ENCODE measurements at regions not wholly inside any gene's neighbourhood (a gene's known extent, or its start where the extent isn't known, plus 50 kb on each side); places are given as distances from the start of the nearest gene placed in this dataset.

DNA sequence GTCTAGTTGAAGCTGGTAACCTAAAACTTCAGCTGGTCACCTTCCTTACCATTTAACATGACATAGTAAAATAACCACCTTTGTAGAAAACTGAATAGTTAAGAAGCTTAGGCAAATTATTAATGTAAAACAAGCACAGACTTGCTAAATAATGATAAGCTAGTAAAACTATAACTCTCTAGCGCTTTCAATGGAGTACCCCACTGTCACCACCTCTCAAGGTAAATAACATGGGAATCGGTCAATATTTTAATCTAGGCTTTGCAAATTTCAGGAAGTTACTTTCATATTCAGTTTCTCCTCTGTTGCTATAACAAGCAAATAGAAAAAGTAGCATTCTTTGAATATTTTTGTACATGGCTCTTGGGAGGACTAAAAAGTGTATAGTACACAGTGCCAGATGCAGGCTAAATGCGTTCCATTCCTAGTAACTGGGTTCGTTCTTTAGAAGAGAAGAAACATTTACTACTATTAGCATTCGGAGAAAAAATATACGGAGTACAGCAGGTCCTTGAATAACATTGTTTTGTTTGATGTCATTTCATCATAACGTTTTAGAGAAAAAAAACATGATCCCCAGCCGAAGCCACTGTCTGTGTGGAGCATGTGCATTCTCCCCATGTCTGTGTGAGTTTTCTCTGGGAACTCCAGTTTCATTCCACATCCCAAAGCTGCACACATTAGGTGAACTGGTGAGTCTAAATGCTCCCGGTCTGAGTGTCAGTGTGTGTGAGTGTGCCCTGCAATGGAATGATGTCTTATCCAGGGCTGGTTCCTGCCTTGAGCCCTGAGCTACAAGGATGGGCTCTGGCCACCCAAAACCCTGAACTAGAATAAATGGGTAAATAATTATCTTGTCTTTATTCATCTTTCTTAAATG is 52.5 kb downstream of the EPRS1 start:
- H3K4me1 ChIP-seq (ENCODE audit: control extremely low read depth in 1 of 4, control insufficient read depth in 4 of 4, insufficient read depth in 4 of 4, low read length in 3 of 4) = no peaks in the 10 kb centered on the region
- H3K27ac ChIP-seq (ENCODE audit: insufficient read depth in 1 of 2, low read depth in 1 of 2, low read length in 2 of 2, poor library complexity in 1 of 2, severe bottlenecking in 2 of 2) = no peak overlapping the region
- no peaks in the 10 kb centered on the region for H3K9me3 ChIP-seq (ENCODE audit: control extremely low read depth in 1 of 5, control insufficient read depth in 4 of 5, insufficient read depth in 2 of 5, low read depth in 1 of 5, low read length in 4 of 5)
- H3K4me3 ChIP-seq (ENCODE audit: control insufficient read depth in 1 of 7, extremely low read depth in 1 of 7, insufficient read depth in 4 of 7, low read depth in 2 of 7, low read length in 6 of 7) = no peak overlapping the region
- H3K27me3 ChIP-seq (replicated peaks in 2 of 5; ENCODE audit: control insufficient read depth in 4 of 5, insufficient read depth in 5 of 5, low read length in 4 of 5) = no peaks in the 10 kb centered on the region
- CTCF ChIA-PET = interaction anchor here (1.1 kb wide), 1 partner anchor 112 kb away, joined by 3 read pairs; no protein-coding TSS in a partner anchor
- no peak for DNase-seq
- POLR2A ChIA-PET = no interaction called here
- peaks cover 20 to 35% (median 28%) of the 10 kb centered on the region in 4 experiments for H3K36me3 ChIP-seq (ENCODE audit: control insufficient read depth in 4 of 4, insufficient read depth in 4 of 4, low read length in 3 of 4)
- 100% methylated on average over 6 of the region's 9 CpGs for WGBS (ENCODE audit: insufficient coverage)

DNA sequence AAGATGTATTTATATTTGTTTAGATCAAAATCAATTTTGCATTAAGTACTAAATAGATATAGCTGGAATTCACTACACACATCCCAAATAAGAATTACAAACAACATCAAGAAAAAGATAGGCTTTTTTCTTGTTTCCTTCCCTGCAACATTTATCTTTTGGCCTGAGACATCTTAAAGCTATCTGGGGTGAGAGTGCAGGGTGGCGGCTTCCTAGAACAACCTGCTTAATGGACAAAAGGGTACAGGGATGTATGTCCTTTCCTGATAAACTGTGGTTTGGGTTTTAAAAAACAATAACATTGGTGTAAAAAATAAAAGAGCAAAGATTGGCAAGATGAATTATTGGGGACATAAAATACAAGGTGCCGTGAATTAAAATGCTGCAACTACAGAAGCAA is 54.4 kb downstream of the EPRS1 start:
- POLR2A ChIA-PET = no interaction called here
- CTCF ChIA-PET = interaction anchor here (1.0 to 3.6 kb wide), 6 partner anchors 14 to 227 kb away, joined by 3 to 20 read pairs (median 3); no protein-coding TSS in a partner anchor
- Histone ChIP-seq H3K27ac (ENCODE audit: insufficient read depth in 1 of 2, low read depth in 1 of 2, low read length in 2 of 2, poor library complexity in 1 of 2, severe bottlenecking in 2 of 2) (no peak overlapping the region), H3K4me3 (ENCODE audit: control insufficient read depth in 1 of 7, extremely low read depth in 1 of 7, insufficient read depth in 4 of 7, low read depth in 2 of 7, low read length in 6 of 7) (no peak overlapping the region), H3K9me3 (ENCODE audit: control extremely low read depth in 1 of 5, control insufficient read depth in 4 of 5, insufficient read depth in 2 of 5, low read depth in 1 of 5, low read length in 4 of 5) (no peaks in the 10 kb centered on the region), H3K4me1 (ENCODE audit: control extremely low read depth in 1 of 4, control insufficient read depth in 4 of 4, insufficient read depth in 4 of 4, low read length in 3 of 4) (no peaks in the 10 kb centered on the region), H3K36me3 (ENCODE audit: control insufficient read depth in 4 of 4, insufficient read depth in 4 of 4, low read length in 3 of 4) (peaks cover 18 to 43% (median 29%) of the 10 kb centered on the region in 4 experiments), H3K27me3 (replicated peaks in 2 of 5; ENCODE audit: control insufficient read depth in 4 of 5, insufficient read depth in 5 of 5, low read length in 4 of 5) (no peaks in the 10 kb centered on the region)
- no peak for DNase-seq
- 100% methylated on average over 1 of the region's 2 CpGs for WGBS (ENCODE audit: insufficient coverage)

DNA sequence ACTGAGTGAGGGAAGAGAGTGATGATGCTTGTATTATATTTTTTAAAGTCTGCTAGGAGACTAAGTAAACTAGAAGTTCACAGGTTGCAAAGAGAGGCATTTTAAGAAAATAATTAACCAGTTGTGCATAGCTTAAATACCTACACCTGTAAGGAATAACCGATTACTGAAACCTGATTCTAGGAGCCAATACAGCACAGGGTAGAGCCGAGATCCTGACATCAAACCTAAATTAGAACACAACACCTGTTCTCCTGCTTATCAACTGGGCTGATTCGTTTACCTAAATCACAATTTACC is 54.8 kb downstream of the EPRS1 start:
- ChIA-PET CTCF (interaction anchor here (0.9 to 3.6 kb wide), 6 partner anchors 12 to 228 kb away, joined by 3 to 20 read pairs (median 3); no protein-coding TSS in a partner anchor), POLR2A (no interaction called here)
- Histone ChIP-seq H3K4me3 (ENCODE audit: control insufficient read depth in 1 of 7, extremely low read depth in 1 of 7, insufficient read depth in 4 of 7, low read depth in 2 of 7, low read length in 6 of 7) (no peak overlapping the region), H3K4me1 (ENCODE audit: control extremely low read depth in 1 of 4, control insufficient read depth in 4 of 4, insufficient read depth in 4 of 4, low read length in 3 of 4) (no peaks in the 10 kb centered on the region), H3K9me3 (ENCODE audit: control extremely low read depth in 1 of 5, control insufficient read depth in 4 of 5, insufficient read depth in 2 of 5, low read depth in 1 of 5, low read length in 4 of 5) (no peaks in the 10 kb centered on the region), H3K27ac (ENCODE audit: insufficient read depth in 1 of 2, low read depth in 1 of 2, low read length in 2 of 2, poor library complexity in 1 of 2, severe bottlenecking in 2 of 2) (no peak overlapping the region), H3K36me3 (ENCODE audit: control insufficient read depth in 4 of 4, insufficient read depth in 4 of 4, low read length in 3 of 4) (peaks cover 17 to 42% (median 27%) of the 10 kb centered on the region in 4 experiments), H3K27me3 (replicated peaks in 2 of 5; ENCODE audit: control insufficient read depth in 4 of 5, insufficient read depth in 5 of 5, low read length in 4 of 5) (no peaks in the 10 kb centered on the region)
- no peak for DNase-seq
- 78% methylated on average over 3 of the region's 3 CpGs for WGBS (ENCODE audit: insufficient coverage)

DNA sequence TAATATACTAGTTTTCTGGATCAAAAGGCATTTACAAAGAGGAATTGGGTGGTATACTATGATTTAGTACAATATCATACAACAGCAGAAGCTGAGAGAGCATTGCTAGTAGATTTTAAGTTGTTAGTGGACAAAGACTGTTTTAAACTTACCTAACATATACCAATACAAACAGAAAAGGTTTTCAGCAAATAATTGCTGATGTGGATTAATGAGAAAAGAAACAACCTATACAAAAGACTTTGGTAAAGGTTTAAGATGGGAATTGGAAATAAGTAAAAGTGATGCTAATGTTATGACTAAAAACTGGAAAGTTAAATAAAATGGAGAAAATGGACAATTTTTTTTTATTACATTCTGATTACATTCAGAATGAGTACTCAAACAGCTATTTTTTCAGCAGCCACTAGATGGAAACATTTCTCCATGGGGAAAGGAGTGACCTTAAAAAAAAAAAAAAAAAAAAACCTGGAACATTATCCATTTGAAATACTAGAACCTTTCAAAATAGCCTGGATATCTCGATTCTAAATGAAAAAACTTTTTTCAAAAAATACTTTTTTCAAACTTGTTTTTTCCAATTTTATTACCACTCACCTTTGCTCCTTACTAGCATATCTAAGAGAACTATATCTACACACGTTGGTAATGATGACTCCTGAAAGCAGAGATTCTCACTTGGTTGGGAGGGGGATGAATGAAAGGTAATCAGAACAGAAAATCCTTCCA is 55.4 kb downstream of the EPRS1 start:
- POLR2A ChIA-PET = no interaction called here

DNA sequence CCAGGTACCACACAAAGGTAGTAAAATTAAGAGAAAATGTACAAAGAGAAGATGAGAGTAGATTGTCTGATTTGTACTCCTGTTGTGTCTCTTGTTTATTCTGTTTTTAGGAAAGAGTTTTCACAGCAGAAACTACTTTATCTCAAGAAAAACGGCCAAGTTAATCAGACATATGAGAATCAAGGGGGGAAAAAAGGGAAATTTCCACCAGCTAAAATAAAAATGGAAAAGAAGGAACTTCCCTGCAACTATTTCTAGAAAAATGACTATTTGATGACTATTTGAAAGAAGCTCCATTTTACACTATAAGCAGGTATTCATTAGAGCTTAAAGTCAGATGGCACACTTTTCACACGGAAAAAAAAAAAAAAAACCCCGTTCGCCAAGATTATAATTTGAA is 56.5 kb downstream of the EPRS1 start:
- H3K9me3 ChIP-seq (ENCODE audit: control extremely low read depth in 1 of 5, control insufficient read depth in 4 of 5, insufficient read depth in 2 of 5, low read depth in 1 of 5, low read length in 4 of 5) = no peaks in the 10 kb centered on the region
- no peak for DNase-seq
- no peaks in the 10 kb centered on the region for H3K27me3 ChIP-seq (replicated peaks in 2 of 5; ENCODE audit: control insufficient read depth in 4 of 5, insufficient read depth in 5 of 5, low read length in 4 of 5)
- no peak overlapping the region for H3K4me3 ChIP-seq (ENCODE audit: control insufficient read depth in 1 of 7, extremely low read depth in 1 of 7, insufficient read depth in 4 of 7, low read depth in 2 of 7, low read length in 6 of 7)
- POLR2A ChIA-PET = no interaction called here
- H3K36me3 ChIP-seq (ENCODE audit: control insufficient read depth in 4 of 4, insufficient read depth in 4 of 4, low read length in 3 of 4) = peaks cover 13 to 37% (median 23%) of the 10 kb centered on the region in 4 experiments
- no CpG with 5 or more reads among the region's 4 CpGs for WGBS (ENCODE audit: insufficient coverage)
- H3K27ac ChIP-seq (ENCODE audit: insufficient read depth in 1 of 2, low read depth in 1 of 2, low read length in 2 of 2, poor library complexity in 1 of 2, severe bottlenecking in 2 of 2) = no peak overlapping the region
- no peaks in the 10 kb centered on the region for H3K4me1 ChIP-seq (ENCODE audit: control extremely low read depth in 1 of 4, control insufficient read depth in 4 of 4, insufficient read depth in 4 of 4, low read length in 3 of 4)
- CTCF ChIA-PET = interaction anchor here (0.7 to 3.6 kb wide), 5 partner anchors 9 to 199 kb away, joined by 3 to 20 read pairs (median 5); no protein-coding TSS in a partner anchor

More for the DNA sequence above, 55.4 kb downstream of the EPRS1 start:
- CTCF ChIA-PET = interaction anchor here (0.6 to 3.6 kb wide), 9 partner anchors 8 to 791 kb away, joined by 3 to 20 read pairs (median 3); no protein-coding TSS in a partner anchor
- Histone ChIP-seq H3K4me3 (ENCODE audit: control insufficient read depth in 1 of 7, extremely low read depth in 1 of 7, insufficient read depth in 4 of 7, low read depth in 2 of 7, low read length in 6 of 7) (no peak overlapping the region), H3K4me1 (ENCODE audit: control extremely low read depth in 1 of 4, control insufficient read depth in 4 of 4, insufficient read depth in 4 of 4, low read length in 3 of 4) (no peaks in the 10 kb centered on the region), H3K9me3 (ENCODE audit: control extremely low read depth in 1 of 5, control insufficient read depth in 4 of 5, insufficient read depth in 2 of 5, low read depth in 1 of 5, low read length in 4 of 5) (no peaks in the 10 kb centered on the region), H3K27me3 (replicated peaks in 2 of 5; ENCODE audit: control insufficient read depth in 4 of 5, insufficient read depth in 5 of 5, low read length in 4 of 5) (no peaks in the 10 kb centered on the region), H3K27ac (ENCODE audit: insufficient read depth in 1 of 2, low read depth in 1 of 2, low read length in 2 of 2, poor library complexity in 1 of 2, severe bottlenecking in 2 of 2) (no peak overlapping the region), H3K36me3 (ENCODE audit: control insufficient read depth in 4 of 4, insufficient read depth in 4 of 4, low read length in 3 of 4) (peaks cover 14 to 40% (median 25%) of the 10 kb centered on the region in 4 experiments)
- DNase-seq = peak; percentile 28 to 43 (median 37)
- WGBS (ENCODE audit: insufficient coverage) = no CpG with 5 or more reads among the region's 2 CpGs

DNA sequence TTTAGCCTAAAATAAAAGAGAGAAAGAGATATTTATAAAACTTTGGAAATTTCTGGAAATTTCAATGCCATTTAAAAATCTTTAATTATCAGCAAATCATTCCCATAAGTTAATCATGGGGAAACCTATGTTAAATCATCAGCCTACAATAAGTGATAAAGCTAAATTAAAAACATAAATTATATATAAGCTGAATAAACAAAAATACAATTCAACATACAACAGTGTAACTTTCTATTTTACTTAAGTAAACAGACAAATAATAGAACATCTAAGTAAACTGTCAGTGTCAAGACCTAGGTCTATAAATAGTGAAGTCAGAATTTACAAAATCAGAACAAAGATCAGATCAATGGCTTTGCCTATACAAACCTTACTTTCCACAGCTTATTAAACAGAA is 57.5 kb downstream of the EPRS1 start:
- no peaks in the 10 kb centered on the region for H3K9me3 ChIP-seq (ENCODE audit: control extremely low read depth in 1 of 5, control insufficient read depth in 4 of 5, insufficient read depth in 2 of 5, low read depth in 1 of 5, low read length in 4 of 5)
- no peaks in the 10 kb centered on the region for H3K27me3 ChIP-seq (replicated peaks in 2 of 5; ENCODE audit: control insufficient read depth in 4 of 5, insufficient read depth in 5 of 5, low read length in 4 of 5)
- DNase-seq = no peak
- ChIA-PET CTCF (interaction anchor here (0.6 to 3.6 kb wide), 6 partner anchors 10 to 125 kb away, joined by 3 to 20 read pairs (median 4); no protein-coding TSS in a partner anchor), POLR2A (no interaction called here)
- H3K36me3 ChIP-seq (ENCODE audit: control insufficient read depth in 4 of 4, insufficient read depth in 4 of 4, low read length in 3 of 4) = peaks cover 13 to 33% (median 23%) of the 10 kb centered on the region in 4 experiments
- no peaks in the 10 kb centered on the region for H3K4me1 ChIP-seq (ENCODE audit: control extremely low read depth in 1 of 4, control insufficient read depth in 4 of 4, insufficient read depth in 4 of 4, low read length in 3 of 4)
- peak overlapping the region in 1 of 2 experiments; percentile 66 for H3K27ac ChIP-seq (ENCODE audit: insufficient read depth in 1 of 2, low read depth in 1 of 2, low read length in 2 of 2, poor library complexity in 1 of 2, severe bottlenecking in 2 of 2)
- no peak overlapping the region for H3K4me3 ChIP-seq (ENCODE audit: control insufficient read depth in 1 of 7, extremely low read depth in 1 of 7, insufficient read depth in 4 of 7, low read depth in 2 of 7, low read length in 6 of 7)

Data from common myeloid progenitor, CD34-positive (primary cell).